ENCODE measurements at regions not wholly inside any gene's neighbourhood (a gene's known extent, or its start where the extent isn't known, plus 50 kb on each side); places are given as distances from the start of the nearest gene placed in this dataset.

DNA sequence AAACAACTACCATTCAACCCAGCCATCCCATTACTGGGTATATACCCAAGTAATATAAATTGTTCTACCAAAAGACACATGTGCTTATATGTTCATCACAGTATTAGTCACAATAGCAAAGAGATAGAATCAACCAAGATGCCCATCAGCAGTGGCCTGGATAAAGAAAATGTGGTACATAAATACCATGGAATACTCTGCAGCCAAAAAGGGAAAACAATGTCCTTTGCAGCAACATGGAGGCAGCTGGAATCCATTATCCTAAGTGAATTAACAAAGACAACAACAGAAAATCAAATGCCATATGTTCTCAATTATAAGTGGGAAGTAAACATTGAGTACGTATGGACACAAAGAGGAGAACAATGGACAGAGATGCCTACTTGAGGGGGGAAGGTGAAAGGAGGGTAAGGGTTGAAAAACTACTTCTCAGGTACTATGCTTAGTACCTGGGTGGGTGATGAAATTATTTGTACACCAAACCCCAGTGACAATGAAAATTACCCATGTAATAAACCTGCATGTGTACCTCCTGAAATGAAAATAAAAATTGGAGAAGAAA lies 632.1 kb upstream of the AADAT start (continued):
- TF ChIP-seq, protein P1, sequence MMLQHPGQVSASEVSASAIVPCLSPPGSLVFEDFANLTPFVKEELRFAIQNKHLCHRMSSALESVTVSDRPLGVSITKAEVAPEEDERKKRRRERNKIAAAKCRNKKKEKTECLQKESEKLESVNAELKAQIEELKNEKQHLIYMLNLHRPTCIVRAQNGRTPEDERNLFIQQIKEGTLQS (IDR thresholded peaks at IDR 0.05; ENCODE audit: insufficient read depth, low read depth, low read length): no peak
- TF ChIP-seq MAFK (IDR thresholded peaks at IDR 0.05; ENCODE audit: low read depth, low read length) (no peak), SP1 (IDR thresholded peaks at IDR 0.05; ENCODE audit: low read depth, low read length) (no peak)
